HG02870 (cell line): ENCODE measurements at regions not wholly inside any gene's neighbourhood (a gene's known extent, or its start where the extent isn't known, plus 50 kb on each side); places are given as distances from the start of the nearest gene placed in this dataset.
"Not testable (repeated sequence)": the region's sequence is repeated elsewhere in the genome, so short reads cannot be mapped to it uniquely, and the experiment has no call there.

Source experiments
- ATAC-seq: cut with Tn5 transposase; IDR thresholded peaks from one replicate; pipeline ENCODE4 v1.9.1; 2021; ENCODE audit warnings: mild to moderate bottlenecking, moderate library complexity; ENCODE audit not compliant: unreplicated experiment

DNA sequence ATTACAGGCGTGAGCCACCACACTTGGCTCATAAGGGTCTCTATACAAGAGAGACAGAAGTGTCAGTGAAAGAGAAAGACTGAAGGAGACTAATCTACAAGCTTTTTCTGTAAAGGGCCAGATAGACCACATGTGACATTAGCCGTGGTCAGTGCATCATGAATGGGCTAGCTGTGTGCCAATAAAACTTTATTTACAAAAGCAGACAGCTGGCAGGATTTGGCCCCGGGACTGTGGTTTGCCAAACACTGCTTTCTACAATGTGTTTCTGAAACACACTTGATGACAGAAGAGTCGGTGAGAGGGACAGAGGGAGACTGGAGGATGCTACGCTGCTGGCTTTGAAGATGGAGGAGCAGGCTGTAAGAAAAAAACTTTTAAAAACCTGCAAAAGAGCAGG lies 285.4 kb downstream of the TFAP2C start:
- ATAC-seq = no peak

DNA sequence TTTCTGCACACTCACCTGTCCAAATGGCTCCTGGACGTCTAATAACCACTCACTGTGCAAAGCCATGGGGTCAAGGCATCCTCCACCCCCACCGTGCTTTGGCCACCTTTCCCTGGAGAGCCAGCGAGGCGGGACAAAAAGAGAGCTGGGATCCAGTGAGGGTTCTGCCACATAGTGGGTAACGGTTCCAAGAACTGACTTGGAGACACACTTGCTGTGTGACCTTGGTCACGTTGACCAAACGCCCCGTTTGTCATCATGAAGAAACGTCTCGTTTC lies 287.2 kb downstream of the TFAP2C start:
- ATAC-seq = no peak

- not testable (repeated sequence) for ATAC-seq
Measured at GRCh38 chr20:56920041-56920440, 290.9 kb downstream of the TFAP2C start.

- ATAC-seq = no peak
Measured at GRCh38 chr20:56922497-56922896, 293.4 kb downstream of the TFAP2C start.

DNA sequence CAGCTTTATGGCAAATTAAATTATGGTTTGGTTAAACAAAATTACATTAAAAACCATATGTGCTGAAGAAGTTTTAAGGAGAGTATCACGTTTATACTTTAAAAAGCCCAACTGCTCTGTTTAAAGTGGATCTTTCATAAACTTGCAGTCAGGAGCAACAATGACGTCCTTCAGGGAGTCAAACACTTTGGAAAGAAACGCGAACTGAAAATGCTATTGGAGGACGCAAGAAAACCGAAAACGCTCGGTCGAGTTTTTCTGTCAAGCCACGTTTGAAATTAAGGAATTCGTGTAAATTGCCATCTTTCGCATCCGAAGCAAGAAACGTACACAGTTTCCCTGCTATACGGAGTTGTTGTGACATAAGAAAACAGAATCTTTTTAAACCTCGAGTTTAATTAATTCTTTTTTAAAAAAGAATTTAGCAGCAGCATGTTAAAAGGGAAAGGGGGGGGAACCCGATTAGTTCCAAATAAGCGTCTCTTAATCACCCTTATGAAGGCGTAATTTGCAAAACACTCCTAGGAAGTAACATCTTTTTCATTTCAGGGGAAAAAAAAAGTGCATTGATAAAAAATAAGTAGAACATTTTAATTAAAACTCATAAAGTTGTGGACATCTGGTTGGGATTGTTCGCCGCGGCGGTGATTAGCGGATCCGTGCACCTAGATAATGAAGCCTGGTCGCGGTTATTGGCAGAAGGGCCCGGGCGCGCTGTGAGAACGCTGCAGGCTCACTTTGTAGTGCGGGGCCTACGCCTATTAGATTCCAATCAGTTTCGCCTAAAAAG lies 295.4 kb downstream of the TFAP2C start:
- no peak for ATAC-seq

DNA sequence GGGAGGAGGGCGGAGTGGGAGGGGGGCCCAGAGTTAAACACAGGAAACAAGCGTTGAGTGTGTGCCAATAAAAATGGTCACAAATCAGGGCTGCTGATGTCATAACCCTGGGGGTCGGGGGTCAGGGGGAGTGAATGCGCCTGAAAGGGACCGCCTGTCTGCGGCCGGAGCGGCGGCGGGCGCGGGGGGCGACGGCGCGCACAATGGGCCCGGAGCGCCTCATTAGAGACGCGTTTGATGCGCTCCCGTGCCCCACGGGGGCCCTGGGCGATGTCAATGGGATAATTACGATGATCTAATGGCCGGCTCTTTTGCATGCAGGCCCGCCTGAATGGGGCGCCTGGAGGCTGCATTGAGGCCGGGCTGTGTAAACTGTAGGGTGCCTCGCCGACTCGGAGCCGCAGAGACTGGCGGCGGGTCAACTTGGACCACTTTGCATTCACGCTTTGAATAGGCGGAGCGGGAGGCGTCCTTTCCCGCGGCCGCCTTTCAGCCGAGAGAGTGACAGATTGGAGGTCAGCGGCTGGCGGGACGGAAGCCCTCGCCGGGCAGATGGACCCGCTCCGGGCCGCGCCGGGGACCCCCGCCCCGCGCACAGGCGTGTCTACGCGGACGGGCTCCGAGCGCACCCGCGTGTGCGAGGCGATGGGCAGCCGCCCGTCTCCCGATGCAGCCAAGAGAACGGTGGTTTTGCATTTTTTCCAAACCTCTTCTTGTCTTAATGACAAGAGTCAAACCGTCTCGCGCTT lies 296.1 kb downstream of the TFAP2C start:
- no peak for ATAC-seq

- no peak for ATAC-seq
Measured at GRCh38 chr20:56925831-56926170, 296.7 kb downstream of the TFAP2C start.

DNA sequence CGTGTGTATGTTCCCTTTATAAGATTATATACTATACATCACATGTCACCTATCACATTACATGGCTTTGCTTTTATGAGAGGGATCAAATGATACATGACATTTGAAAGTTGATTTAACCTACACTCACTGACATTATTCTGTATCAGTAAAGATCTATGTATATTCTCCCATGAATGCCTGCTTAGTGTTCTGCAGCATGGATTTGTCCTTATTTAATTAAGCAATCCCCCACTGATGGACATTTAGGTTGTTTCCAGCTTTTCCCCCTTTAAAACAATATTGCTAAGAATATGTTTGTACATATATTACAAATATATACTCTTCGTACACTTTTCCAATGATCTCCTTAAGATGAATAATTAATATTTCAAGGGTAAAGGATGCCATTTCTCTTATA lies 297.4 kb downstream of the TFAP2C start:
- ATAC-seq = no peak

DNA sequence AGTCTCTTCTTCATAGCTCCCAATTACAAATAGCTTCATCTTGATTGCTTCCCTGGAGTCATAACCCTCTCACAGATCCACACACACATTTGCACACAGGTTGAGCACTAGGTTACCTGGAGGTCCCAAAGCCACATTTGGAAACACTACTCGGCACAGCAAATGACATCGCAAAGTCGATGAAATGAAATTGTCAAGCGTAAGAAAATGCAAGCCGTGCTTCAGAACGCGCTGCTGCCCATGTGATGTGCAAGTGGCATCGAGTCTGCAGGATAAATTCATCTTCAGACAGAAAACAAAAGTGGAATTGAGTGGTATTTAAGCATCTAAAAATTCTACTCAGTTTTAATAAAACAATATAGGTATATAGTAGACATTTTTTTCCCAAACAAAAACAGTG lies 298.0 kb downstream of the TFAP2C start:
- ATAC-seq = no peak

DNA sequence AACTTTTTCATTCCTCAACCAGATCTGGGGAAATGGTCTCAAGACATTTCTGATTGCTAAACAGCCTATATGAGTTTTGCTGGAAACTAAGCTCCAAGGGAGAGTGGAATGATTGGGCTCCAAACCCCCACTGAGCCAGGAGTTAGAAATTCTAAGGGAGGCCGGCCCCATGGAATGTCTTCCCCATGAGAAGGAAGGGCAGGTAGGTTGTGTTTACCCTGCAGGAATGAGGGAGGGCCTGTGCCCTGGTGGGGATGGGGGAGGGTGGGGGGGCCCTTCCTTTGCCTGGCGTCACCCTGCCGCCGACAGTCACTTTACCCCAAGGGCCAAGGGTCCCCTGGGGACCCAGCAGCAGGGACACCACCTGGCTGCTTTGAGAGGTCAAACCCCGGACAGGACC lies 298.9 kb downstream of the TFAP2C start:
- no peak for ATAC-seq

- ATAC-seq = no peak
Measured at GRCh38 chr20:56929606-56930005, 300.5 kb downstream of the TFAP2C start.

DNA sequence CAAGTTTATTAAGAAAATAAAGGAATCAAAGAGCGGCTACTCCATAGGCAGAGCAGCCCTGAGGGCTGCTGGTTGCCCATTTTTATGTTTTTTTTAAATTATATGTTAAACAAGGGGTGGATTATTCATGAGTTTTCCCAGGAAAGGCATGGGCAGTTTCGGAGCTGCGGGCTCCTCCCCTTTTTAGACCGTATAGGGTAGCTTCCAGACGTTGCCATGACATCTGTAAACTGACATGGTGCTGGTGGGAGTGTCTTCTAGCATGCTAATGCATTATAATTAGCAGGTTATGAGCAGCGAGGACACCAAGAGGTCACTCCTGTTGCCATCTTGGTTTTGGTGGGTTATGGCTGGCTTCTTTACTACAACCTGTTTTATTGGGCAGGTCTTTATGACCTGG lies 301.8 kb downstream of the TFAP2C start:
- ATAC-seq = no peak

DNA sequence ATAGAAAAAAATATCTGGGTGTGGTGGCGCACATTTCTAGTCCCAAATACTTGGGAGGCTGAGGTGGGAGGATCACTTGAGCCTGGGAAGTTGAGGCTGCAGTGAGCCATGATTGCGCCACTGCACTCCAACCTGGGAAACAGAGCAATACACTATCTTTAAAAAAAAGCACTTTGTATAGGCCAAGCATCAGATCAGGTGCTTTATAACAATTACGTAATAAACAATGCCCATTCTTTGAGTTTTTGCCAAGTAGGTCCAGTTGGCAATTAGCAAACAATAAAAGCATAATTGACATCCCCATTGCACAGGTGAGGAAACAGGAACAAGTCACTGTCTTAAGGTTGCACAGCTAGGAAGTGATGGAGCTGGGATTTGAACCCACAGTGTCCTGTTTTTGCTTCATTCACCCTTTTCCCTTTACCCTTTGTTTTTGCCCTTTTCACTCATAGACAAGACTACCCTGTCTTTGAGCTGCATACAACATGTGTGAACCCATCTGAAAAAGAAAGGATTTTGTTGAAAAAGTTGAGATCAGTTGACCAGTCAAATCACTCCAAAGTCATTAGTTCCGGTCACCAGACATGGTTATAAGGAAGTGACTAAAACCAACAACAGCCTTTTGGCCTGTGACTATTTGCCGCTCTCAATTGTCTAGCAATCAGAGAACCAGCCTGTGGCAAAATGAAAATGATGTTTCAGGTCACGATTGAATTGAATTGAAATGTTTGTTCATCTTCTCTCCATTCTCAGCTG lies 303.6 kb downstream of the TFAP2C start:
- no peak for ATAC-seq

GRCh38 chr20:56933331-56933698 lies 304.2 kb downstream of the TFAP2C start:
- no peak for ATAC-seq

GRCh38 chr20:56934888-56935287 lies 305.8 kb downstream of the TFAP2C start:
- ATAC-seq = no peak

DNA sequence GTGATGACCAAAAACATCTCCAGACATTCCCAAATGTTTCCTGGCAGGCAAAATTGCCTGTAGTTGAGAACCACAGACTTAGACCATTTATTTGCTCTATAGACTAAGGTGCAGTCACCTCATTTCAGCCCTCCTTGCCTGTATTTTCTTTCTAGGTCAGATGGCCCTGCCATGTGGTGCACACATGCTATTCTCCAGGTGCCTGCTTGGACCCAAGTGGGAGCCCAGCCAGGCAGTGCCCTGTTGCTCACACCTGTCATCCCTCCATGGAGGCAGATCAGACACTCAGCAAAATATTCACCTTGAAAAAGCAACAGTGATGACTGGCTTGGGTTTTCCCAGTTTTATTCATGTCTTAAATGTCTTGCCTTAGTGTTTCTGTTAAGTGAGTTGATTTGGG lies 311.4 kb downstream of the TFAP2C start:
- ATAC-seq = no peak

DNA sequence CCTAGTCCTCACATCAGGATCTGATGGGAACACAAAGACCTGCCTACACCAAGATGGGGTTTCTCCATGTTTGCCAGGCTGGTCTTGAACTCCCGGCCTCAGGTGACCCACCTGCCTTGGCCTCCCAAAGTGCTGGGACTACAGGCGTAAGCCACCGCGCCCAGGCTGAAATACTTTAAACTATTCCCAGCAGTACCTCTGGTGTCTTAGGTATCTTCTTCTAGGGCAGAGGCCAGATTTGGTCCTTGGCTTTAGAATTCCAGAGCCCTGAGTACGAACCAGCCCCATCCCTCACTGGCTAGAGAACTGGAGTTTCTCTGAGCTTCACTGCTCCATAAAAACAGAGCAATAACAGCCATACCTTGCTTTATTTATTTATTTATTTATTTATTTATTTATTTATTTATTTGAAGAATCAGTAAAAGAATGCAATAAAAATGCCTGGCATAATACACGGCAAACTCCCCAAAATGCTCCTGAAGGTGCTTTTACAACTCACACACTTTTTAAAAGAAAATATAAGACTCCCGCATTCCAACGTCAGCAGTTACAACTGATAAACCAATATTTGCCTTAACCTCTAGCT lies 312.1 kb downstream of the TFAP2C start:
- ATAC-seq = no peak

DNA sequence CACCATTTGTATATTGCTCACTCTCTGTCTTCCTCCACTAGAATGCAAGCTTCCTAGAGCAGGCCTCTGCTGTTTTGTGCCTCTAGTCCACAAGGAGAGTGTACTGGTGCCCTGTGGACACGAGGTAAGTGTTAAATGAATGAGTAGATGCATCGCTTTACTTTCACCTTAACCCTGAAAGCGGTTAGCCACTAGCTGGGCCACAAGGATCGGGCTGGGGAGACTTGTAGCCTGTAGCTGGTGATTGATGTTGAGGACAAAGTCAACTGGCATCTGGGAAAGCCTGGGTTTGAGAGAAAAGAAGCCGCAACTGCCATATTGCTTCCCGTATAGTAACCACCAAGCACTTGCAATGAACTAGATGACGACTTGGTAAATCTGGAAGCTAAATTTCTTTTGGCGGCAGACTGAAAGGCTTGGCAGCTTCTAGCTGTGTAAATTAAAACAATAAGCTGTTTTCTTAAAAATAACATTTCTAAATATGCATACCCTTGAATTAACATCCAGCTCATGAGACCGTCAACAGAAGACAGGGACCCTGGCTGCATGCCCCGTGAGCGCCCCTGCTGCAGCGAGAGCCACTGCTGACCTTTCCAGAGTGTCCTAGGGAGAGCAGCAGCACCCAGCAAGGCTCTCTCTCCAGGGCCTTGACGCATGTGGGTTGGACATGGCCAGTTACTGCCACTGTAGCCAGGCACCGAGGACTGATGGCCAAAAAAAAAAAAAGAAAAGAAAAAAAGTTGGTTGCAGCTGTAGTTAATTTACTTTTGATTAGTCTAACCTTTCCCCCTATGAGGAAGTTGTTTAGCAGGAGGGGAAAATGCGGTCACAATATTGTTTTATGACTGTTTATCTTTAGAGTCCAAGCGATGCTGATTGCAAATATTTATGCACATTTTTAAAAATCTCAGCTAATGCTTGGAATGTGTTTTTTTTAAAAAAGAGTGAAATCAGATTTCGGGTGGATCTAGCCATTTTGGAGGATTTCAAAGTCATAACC lies 315.1 kb downstream of the TFAP2C start:
- no peak for ATAC-seq

- ATAC-seq = no peak
Measured at GRCh38 chr20:56945057-56945456, 316.0 kb downstream of the TFAP2C start.

DNA sequence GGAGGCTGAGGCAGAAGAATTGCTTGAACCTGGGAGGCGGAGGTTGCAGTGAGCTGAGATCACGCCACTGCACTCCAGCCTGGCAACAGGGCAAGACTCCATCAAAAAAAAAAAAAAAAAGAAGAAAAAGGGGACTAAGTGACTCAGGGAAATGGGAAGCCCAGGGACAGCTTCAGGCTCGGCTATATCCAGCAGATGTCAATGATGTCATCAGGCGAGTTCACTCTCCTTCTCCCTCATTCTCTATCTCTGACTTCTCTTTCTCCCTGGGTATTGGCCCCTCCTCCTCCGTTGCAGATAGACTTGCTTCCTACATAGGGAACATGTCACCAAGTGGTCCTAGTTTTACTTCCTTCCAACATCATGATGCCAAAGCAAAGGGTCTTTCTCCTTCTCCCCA lies 316.8 kb downstream of the TFAP2C start:
- ATAC-seq = no peak

GRCh38 chr20:56949318-56949717 lies 317.1 kb downstream of the BMP7 start:
- no peak for ATAC-seq
